Right lobe of liver (tissue), 6 donors: ENCODE measurements at regions not wholly inside any gene's neighbourhood (a gene's known extent, or its start where the extent isn't known, plus 50 kb on each side); places are given as distances from the start of the nearest gene placed in this dataset.
A peak's percentile ranks its signal among the peaks of the same experiment; 100 is the strongest.

Source experiments
- ATAC-seq, 4 donors: fragments of 200-7000 bp; cut with Tn5 transposase; one replicate each; pipeline ENCODE4 v1.9.1; 2020; ENCODE audit warnings: mild to moderate bottlenecking in 4 of 4, moderate library complexity in 4 of 4
- DNase-seq, 3 donors: peaks; one replicate each; pipeline ENCODE4 v3.0.0-alpha.2; 2020
- H3K27ac ChIP-seq, 3 donors: fragments of 200-600 bp; one replicate each; pipeline ENCODE4 v1.8.0; 2022
- H3K27me3 ChIP-seq, 2 donors: fragments of 200-600 bp; one replicate each; pipeline ENCODE4 v1.8.0; 2022
- H3K36me3 ChIP-seq, 4 donors: fragments of 200-600 bp; sonication (generic) in 1 of 4; one replicate each; pipeline versions ENCODE4 v1.5.1 to v1.8.0; 2017 to 2022; ENCODE audit warnings: control low read depth in 1 of 4
- H3K4me1 ChIP-seq, 4 donors: fragments of 200-600 bp; sonication (generic) in 1 of 4; one replicate each; pipeline versions ENCODE4 v1.5.1 to v1.8.0; 2017 to 2022; ENCODE audit warnings: control low read depth in 1 of 4
- H3K4me3 ChIP-seq, 3 donors: fragments of 200-600 bp; one replicate each; pipeline ENCODE4 v1.8.0; 2022
- H3K9me3 ChIP-seq, 4 donors: fragments of 200-600 bp; sonication (generic) in 1 of 4; one replicate each; pipeline versions ENCODE4 v1.5.1 to v1.8.0; 2017 to 2022; ENCODE audit warnings: control low read depth in 1 of 4
- POLR2A ChIP-seq: fragments of 450-650 bp; IDR thresholded peaks from one replicate; pipeline ENCODE4 v1.6.1; 2017; ENCODE audit warnings: antibody characterized with exemption, mild to moderate bottlenecking
- WGBS: methylation state at CpG from one replicate; pipeline ENCODE4 v1.1.6; 2018; ENCODE audit warnings: low coverage, low lambda C conversion rate; ENCODE audit not compliant: insufficient coverage; ENCODE audit errors: missing lambda C conversion rate; 5-methylcytosine and 5-hydroxymethylcytosine counted together
- intact Hi-C, 2 donors: fragments of 100-400 bp; cut with DNase I; formaldehyde crosslinking; loops; one replicate each; pipeline versions ENCODE4 v1.11.2 to v1.14.1; 2022
- TF ChIP-seq, protein P1 (sequence below), 4 donors: fragments of 200-600 bp in 3 of 4; fragments of 450-650 bp in 1 of 4; IDR thresholded peaks; one replicate each; pipeline versions ENCODE4 v1.5.1 to v1.8.0; 2016 to 2022; ENCODE audit warnings: antibody characterized with exemption in 4 of 4, mild to moderate bottlenecking in 2 of 4
- donor health status: DM: no; HTN: yes; CAD: no.
- donor health status: DM: no; HTN: no; CAD: no.
- donor health status: DM: no; HTN: no; CAD: no.
- donor health status: DM: no; HTN: yes; CAD: no.
- donor health status: DM: no; HTN: yes; CAD: no.

DNA sequence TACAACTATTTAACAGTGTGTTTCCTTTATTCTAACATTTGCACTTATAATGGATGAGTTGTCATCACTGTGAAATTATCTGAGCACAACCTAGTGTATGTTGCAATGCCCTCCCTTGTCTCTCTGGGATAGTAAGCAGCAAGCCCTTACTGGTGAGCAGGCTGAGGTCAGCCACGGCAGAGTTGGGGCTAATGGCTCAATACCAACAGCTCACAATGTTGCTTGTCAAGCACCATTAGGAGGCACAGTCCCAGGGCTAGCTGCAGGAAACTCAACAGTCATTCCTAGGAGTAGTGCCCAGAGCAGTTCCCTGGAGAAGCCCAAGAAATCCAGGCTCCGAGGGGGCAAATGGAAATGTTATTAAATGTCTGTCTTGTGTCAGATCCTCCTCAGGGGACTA lies 858.4 kb downstream of the GRID1 start:
- Histone ChIP-seq H3K4me1 (no peaks in the 10 kb centered on the region), H3K9me3 (no peaks in the 10 kb centered on the region), H3K4me3 (no peak overlapping the region), H3K27me3 (no peaks in the 10 kb centered on the region), H3K27ac (no peak overlapping the region), H3K36me3 (no peaks in the 10 kb centered on the region)
- intact Hi-C loops = no loop called here
- TF ChIP-seq, protein P1, sequence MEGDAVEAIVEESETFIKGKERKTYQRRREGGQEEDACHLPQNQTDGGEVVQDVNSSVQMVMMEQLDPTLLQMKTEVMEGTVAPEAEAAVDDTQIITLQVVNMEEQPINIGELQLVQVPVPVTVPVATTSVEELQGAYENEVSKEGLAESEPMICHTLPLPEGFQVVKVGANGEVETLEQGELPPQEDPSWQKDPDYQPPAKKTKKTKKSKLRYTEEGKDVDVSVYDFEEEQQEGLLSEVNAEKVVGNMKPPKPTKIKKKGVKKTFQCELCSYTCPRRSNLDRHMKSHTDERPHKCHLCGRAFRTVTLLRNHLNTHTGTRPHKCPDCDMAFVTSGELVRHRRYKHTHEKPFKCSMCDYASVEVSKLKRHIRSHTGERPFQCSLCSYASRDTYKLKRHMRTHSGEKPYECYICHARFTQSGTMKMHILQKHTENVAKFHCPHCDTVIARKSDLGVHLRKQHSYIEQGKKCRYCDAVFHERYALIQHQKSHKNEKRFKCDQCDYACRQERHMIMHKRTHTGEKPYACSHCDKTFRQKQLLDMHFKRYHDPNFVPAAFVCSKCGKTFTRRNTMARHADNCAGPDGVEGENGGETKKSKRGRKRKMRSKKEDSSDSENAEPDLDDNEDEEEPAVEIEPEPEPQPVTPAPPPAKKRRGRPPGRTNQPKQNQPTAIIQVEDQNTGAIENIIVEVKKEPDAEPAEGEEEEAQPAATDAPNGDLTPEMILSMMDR (IDR thresholded peaks at IDR 0.05) = no peak
- TF ChIP-seq POLR2A = no peak
- no peak for DNase-seq
- no peak for ATAC-seq
- WGBS = 14% methylated on average over 1 of the region's 2 CpGs

DNA sequence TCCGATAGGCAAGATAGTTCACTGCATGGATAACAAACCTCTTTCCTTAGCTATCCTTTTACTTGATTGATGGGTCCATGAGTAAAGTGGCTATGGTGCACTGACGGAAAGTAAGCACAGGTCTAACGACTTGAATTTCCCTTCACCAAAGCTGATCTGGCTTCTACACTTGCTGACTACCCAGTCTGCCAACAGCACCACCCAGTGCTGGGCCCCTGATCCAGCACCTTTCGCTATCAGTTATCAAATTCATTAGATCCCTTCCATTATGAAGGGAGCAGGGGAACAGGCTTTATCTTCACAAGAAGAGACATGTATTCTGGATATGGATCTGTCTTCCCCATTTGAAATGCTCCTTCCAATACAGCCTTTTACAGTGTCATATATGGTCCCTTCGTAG lies 855.9 kb downstream of the GRID1 start:
- H3K27ac ChIP-seq = no peak overlapping the region
- no peak overlapping the region for H3K4me3 ChIP-seq
- DNase-seq = no peak
- no peaks in the 10 kb centered on the region for H3K36me3 ChIP-seq
- no peaks in the 10 kb centered on the region for H3K4me1 ChIP-seq
- H3K27me3 ChIP-seq = no peaks in the 10 kb centered on the region
- peak in 1 of 4 donors; percentile 26 for ATAC-seq
- intact Hi-C loops = no loop called here
- TF ChIP-seq, protein P1 (IDR thresholded peaks at IDR 0.05) = peak in 1 of 4 donors; percentile 40
- no peak for TF ChIP-seq POLR2A
- WGBS = 36% methylated on average over 4 of the region's 5 CpGs
- no peaks in the 10 kb centered on the region for H3K9me3 ChIP-seq

DNA sequence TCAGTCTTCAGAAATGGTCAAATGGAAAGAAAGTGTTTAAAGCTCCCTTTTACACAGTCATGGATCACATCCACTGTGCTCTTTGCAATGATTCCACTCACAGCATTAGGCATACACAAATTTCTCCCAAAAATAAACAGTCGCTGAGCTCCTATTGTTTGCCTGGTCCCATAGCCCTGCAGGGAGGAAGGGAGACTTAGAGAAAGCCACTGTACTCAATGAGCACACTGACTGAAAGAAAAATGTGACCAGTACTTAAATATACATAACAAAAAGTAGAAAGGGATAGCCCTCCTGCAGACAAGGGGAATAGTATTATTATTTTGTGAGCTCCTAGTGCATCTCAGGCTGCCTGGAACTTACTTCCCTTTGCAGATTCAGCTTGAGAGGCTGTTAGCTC lies 853.2 kb downstream of the GRID1 start:
- no peak for ATAC-seq
- no peaks in the 10 kb centered on the region for H3K9me3 ChIP-seq
- no peak overlapping the region for H3K4me3 ChIP-seq
- H3K27me3 ChIP-seq = no peaks in the 10 kb centered on the region
- H3K36me3 ChIP-seq = no peaks in the 10 kb centered on the region
- no peaks in the 10 kb centered on the region for H3K4me1 ChIP-seq
- H3K27ac ChIP-seq = no peak overlapping the region
- no peak for TF ChIP-seq POLR2A
- TF ChIP-seq, protein P1 (IDR thresholded peaks at IDR 0.05) = no peak
- 44% methylated on average over 1 of the region's 1 CpG for WGBS
- intact Hi-C loops = no loop called here
- no peak for DNase-seq

DNA sequence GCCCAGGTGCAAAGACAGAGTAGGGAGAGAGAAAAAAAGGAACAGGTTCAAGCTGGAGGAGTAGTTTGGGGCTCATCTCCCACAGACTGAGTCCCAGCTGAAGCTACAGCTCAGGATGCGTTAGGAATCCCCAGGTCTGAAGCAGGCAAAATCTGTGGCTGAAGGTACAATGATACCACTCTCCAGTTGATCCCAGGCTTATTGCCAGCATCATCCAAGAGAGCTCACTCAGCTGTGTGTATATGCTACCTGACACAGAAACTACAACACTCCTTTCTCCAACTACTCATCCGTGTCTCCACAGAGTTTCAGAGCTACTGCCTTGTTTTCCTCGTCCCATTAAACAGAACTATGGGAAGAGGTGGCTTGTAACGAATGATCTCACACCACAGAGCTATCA lies 851.3 kb downstream of the GRID1 start:
- Histone ChIP-seq H3K27me3 (no peaks in the 10 kb centered on the region), H3K4me3 (no peak overlapping the region), H3K4me1 (no peaks in the 10 kb centered on the region), H3K36me3 (no peaks in the 10 kb centered on the region), H3K27ac (no peak overlapping the region), H3K9me3 (no peaks in the 10 kb centered on the region)
- intact Hi-C loops = no loop called here
- ATAC-seq = no peak
- no peak for TF ChIP-seq POLR2A
- TF ChIP-seq, protein P1 (IDR thresholded peaks at IDR 0.05) = no peak
- 65% methylated on average over 3 of the region's 4 CpGs for WGBS
- no peak for DNase-seq

DNA sequence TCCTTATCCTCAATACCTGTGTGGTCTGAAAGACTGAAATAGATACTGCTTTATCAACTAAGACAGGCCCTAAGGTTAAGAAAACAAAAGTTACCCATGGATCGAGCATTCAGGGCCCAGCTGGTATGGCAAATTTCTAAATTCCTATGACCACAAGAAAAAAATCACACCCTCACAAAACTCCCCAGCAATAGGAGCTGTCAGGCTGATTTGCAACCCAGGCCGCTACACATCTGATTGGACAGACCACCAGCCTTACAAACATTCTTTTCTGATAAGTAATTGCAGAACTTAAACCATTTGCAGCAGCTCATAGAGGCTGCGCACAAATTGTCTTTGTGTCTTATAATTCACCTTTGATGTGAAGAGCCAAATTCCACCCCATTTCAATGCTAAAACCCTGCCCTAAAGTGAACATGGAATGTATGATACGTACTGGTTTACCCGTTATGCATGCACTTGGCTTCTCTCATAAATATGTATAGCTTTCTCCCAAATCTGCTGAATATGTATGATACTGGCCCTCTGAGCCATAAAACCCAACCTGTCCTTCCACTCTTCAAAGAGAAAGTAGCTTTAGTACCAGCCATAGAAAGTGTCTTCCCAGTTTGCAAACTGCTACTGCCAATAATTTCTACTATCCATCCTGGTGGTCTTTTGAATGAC lies 842.5 kb downstream of the GRID1 start:
- H3K27me3 ChIP-seq = no peaks in the 10 kb centered on the region

More for the DNA sequence above, 842.5 kb downstream of the GRID1 start:
- TF ChIP-seq POLR2A = no peak
- TF ChIP-seq, protein P1 (IDR thresholded peaks at IDR 0.05) = no peak
- no peak overlapping the region for H3K27ac ChIP-seq
- no peaks in the 10 kb centered on the region for H3K9me3 ChIP-seq
- H3K4me3 ChIP-seq = no peak overlapping the region
- no peaks in the 10 kb centered on the region for H3K36me3 ChIP-seq
- DNase-seq = no peak
- intact Hi-C loops = no loop called here
- H3K4me1 ChIP-seq = no peaks in the 10 kb centered on the region
- ATAC-seq = no peak
- 74% methylated on average over 5 of the region's 5 CpGs for WGBS
